Right atrium auricular region (tissue), 2 donors: ENCODE measurements at regions not wholly inside any gene's neighbourhood (a gene's known extent, or its start where the extent isn't known, plus 50 kb on each side); places are given as distances from the start of the nearest gene placed in this dataset.

ENCODE experiments used
- DNase-seq: peaks from one replicate; pipeline ENCODE4 v3.0.0-alpha.2; 2019; ENCODE audit warnings: low spot score
- H3K27ac ChIP-seq, 2 donors: fragments of 200-600 bp; sonication (generic); 1 replicate in 1 of 2; 2 replicates in 1 of 2; pipeline ENCODE4 v1.5.1; 2016 to 2019
- H3K27me3 ChIP-seq, 2 donors: fragments of 200-600 bp; sonication (generic); one replicate each; pipeline versions ENCODE4 v1.5.1 to v1.6.0; 2017 to 2019
- H3K36me3 ChIP-seq: fragments of 200-600 bp; sonication (generic); one replicate; pipeline ENCODE4 v1.5.1; 2016
- H3K4me1 ChIP-seq, 2 donors: fragments of 200-600 bp; sonication (generic); one replicate each; pipeline versions ENCODE4 v1.5.1 to v1.6.0; 2017 to 2019
- H3K4me3 ChIP-seq, 2 donors: fragments of 200-600 bp; sonication (generic); 1 replicate in 1 of 2; 2 replicates in 1 of 2; pipeline ENCODE4 v1.5.1; 2017 to 2019; ENCODE audit warnings: mild to moderate bottlenecking in 1 of 2, moderate library complexity in 1 of 2
- H3K9me3 ChIP-seq, 2 donors: fragments of 200-600 bp; sonication (generic); one replicate each; pipeline ENCODE4 v1.5.1; 2019
- TF ChIP-seq, protein P1 (sequence below), 2 donors: fragments of 200-600 bp; sonication (generic); IDR thresholded peaks; one replicate each; pipeline ENCODE4 v1.5.1; 2019; ENCODE audit warnings: antibody characterized with exemption in 2 of 2

DNA sequence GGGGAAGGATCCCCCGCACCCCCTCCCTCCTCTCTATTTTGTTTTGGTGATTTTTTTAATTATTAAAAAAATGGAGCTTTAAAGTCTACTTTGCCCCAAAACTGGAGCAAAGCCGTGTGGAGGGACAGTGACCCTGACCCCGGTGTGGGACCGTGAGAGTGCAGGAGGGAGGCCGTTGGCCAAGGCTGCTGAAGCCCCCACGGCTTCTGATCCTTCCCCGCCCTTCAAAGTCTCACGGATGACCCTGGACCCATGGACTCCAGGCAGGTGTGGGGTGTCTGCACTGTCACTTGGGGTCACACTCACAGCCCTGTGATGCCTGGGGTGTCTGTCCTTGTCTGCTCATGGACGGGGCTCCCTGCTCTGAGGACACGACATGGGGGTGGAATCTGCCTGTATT lies 133.3 kb downstream of the CPZ start:
- no peaks in the 10 kb centered on the region for H3K27me3 ChIP-seq
- H3K36me3 ChIP-seq, result no peaks in the 10 kb centered on the region
- no peaks in the 10 kb centered on the region for H3K9me3 ChIP-seq
- no peaks in the 10 kb centered on the region for H3K4me1 ChIP-seq
- H3K27ac ChIP-seq, result no peak overlapping the region
- DNase-seq, result no peak
- no peak overlapping the region for H3K4me3 ChIP-seq
- TF ChIP-seq, protein P1, sequence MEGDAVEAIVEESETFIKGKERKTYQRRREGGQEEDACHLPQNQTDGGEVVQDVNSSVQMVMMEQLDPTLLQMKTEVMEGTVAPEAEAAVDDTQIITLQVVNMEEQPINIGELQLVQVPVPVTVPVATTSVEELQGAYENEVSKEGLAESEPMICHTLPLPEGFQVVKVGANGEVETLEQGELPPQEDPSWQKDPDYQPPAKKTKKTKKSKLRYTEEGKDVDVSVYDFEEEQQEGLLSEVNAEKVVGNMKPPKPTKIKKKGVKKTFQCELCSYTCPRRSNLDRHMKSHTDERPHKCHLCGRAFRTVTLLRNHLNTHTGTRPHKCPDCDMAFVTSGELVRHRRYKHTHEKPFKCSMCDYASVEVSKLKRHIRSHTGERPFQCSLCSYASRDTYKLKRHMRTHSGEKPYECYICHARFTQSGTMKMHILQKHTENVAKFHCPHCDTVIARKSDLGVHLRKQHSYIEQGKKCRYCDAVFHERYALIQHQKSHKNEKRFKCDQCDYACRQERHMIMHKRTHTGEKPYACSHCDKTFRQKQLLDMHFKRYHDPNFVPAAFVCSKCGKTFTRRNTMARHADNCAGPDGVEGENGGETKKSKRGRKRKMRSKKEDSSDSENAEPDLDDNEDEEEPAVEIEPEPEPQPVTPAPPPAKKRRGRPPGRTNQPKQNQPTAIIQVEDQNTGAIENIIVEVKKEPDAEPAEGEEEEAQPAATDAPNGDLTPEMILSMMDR (IDR thresholded peaks at IDR 0.05), result no peak

DNA sequence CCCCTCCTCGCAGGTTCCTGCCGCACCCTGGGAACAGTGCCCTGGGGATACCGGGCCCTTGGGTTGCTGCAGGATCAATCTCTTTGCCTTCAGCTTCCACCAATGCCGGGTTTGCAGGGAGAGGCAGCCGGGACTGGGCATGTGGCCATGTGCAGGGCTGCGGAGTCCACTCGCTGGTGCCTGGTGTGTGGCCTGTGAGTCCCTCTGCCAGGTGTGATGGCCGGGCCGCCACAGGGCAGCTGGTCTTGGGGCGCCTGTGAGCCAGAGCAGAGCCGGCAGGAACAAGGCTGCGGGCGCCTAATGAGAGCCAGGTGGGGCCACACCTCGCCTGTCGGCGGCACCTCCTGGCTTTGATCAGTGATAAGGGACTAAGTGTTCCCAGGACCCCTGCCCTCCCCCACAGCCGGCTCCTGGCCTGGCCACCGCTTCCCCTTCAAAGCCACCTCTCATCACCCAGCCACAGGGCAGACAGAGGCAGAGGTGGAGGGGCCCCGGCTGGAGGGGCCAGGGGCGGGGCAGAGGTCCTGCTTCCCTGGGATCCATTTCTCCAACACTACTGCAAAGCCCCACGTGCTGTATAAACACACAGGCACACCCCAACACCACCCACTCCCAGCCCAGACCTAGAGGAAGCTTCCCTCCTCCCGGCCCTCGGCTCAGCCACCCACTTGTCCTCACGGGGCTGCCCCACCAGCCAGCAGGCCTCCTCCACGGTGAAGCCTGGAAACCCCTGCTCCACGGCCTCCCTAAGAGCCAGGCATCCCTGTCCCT lies 132.7 kb downstream of the CPZ start:
- DNase-seq, result no peak
- no peak overlapping the region for H3K4me3 ChIP-seq
- no peaks in the 10 kb centered on the region for H3K36me3 ChIP-seq
- no peaks in the 10 kb centered on the region for H3K9me3 ChIP-seq
- H3K27ac ChIP-seq, result no peak overlapping the region
- no peaks in the 10 kb centered on the region for H3K27me3 ChIP-seq
- TF ChIP-seq, protein P1 (IDR thresholded peaks at IDR 0.05), result no peak
- no peaks in the 10 kb centered on the region for H3K4me1 ChIP-seq

DNA sequence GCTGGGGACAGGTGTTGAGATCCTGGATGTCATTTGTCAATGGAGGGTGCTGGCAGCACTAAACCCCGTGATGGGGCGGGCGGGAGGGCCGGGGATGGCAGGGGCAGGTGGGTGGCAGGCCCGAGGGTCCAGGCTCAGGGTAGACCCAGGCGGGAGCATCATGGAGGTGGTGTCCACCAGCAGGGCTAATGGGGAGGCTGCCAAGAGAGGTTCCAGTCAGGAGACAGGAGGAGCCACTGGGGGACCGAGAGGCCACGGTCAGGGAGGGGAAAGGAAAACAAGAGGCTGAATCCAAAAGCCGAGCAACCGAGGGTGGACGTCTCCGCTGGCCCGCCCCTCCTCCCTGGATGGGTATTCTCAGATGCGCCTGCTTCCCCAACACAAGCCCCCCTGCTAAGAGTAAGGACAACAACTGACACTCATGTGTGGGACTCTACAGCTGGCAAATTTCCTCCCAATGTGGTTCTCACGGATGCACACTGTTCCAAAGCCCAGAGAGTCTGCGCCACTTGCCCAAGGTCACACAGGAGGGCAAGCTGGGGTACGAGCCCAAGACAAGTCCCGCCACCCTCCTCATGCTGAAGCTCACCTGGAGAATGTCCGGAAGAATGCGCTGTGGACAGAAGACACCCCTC lies 132.0 kb downstream of the CPZ start:
- no peaks in the 10 kb centered on the region for H3K9me3 ChIP-seq
- H3K27ac ChIP-seq, result no peak overlapping the region
- no peak for DNase-seq
- TF ChIP-seq, protein P1 (IDR thresholded peaks at IDR 0.05), result no peak
- H3K4me1 ChIP-seq, result no peaks in the 10 kb centered on the region
- no peaks in the 10 kb centered on the region for H3K27me3 ChIP-seq
- H3K4me3 ChIP-seq, result no peak overlapping the region
- H3K36me3 ChIP-seq, result no peaks in the 10 kb centered on the region

DNA sequence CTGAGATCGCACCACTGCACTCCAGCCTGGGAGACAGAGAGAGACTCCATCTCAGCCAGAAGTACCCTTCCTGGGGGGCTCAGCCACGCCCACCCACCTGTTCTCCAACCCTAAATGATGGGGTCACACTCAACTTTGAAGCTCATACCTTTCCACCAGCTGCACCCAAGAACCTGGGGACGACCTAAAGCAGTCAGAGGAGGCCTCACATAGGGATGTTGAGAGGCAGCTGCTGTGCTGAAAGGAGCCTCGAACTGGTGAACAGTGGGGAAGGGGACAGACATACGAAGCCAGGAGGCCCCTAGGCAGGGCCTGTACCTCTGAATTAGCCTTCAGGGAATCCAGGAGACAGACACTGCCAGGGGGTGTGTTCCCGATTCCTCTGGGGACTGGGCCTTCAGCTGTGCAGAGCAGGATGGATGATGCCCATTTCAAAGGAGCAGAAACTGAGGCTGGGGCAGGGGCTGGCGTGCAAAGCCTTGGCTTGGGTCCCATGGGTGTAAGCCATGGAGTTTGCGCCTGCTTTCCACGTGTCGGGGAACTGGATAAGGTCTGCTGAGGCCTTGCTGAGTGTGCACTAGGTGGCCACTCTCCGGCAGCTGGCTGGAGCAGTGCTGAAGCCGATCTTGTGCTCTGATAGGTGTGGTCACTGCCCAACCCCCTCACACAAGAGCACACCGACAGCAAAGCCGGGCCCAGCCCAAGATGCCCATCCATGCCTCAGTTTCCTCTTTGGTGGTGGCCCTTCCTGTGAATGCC lies 130.8 kb downstream of the CPZ start:
- H3K27ac ChIP-seq, result no peak overlapping the region
- H3K36me3 ChIP-seq, result no peaks in the 10 kb centered on the region
- TF ChIP-seq, protein P1 (IDR thresholded peaks at IDR 0.05), result no peak
- peaks cover 0 to 8% of the 10 kb centered on the region in 2 donors for H3K9me3 ChIP-seq
- H3K27me3 ChIP-seq, result no peaks in the 10 kb centered on the region
- H3K4me1 ChIP-seq, result no peaks in the 10 kb centered on the region
- no peak for DNase-seq
- no peak overlapping the region for H3K4me3 ChIP-seq

DNA sequence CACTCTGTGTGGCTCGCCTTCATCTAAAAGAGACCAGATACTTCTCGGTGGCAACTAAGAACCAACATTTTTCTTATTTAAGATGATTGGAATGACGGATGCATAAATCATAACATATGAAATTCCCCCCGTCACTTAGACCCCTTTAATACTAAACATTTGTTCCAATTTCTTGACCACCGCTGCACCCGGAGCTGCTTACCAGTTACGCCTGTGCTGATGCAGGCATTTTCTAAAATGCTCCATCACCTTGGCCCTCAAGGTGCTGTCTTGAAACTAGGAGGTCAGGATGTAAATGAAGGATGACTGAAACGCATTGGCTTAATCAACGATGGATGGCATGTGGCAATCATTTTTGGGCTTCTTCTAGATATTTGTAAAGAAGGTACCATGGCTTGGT lies 130.0 kb downstream of the CPZ start:
- TF ChIP-seq, protein P1 (IDR thresholded peaks at IDR 0.05), result no peak

More for the DNA sequence above, 130.0 kb downstream of the CPZ start:
- H3K4me3 ChIP-seq, result no peak overlapping the region
- no peaks in the 10 kb centered on the region for H3K4me1 ChIP-seq
- H3K9me3 ChIP-seq, result peaks cover 0 to 8% of the 10 kb centered on the region in 2 donors
- H3K36me3 ChIP-seq, result no peaks in the 10 kb centered on the region
- no peak for DNase-seq
- no peak overlapping the region for H3K27ac ChIP-seq
- no peaks in the 10 kb centered on the region for H3K27me3 ChIP-seq
